Esophagus muscularis mucosa (tissue), 4 donors: ENCODE measurements at regions not wholly inside any gene's neighbourhood (a gene's known extent, or its start where the extent isn't known, plus 50 kb on each side); places are given as distances from the start of the nearest gene placed in this dataset.

ENCODE experiments used
- DNase-seq: peaks from one replicate; pipeline ENCODE4 v3.0.0-alpha.2; 2017; ENCODE audit errors: extremely low spot score
- H3K27ac ChIP-seq, 4 donors: fragments of 200-600 bp; sonication (generic); replicated peaks in 1 of 4; 1 replicate in 3 of 4; 2 replicates in 1 of 4; pipeline ENCODE4 v1.5.1; 2016 to 2019; ENCODE audit warnings: mild to moderate bottlenecking in 1 of 4
- H3K27me3 ChIP-seq, 4 donors: fragments of 200-600 bp; sonication (generic); one replicate each; pipeline versions ENCODE4 v1.5.1 to v1.6.0; 2016 to 2019
- H3K36me3 ChIP-seq, 4 donors: fragments of 200-600 bp; sonication (generic); one replicate each; pipeline ENCODE4 v1.5.1; 2016 to 2019
- H3K4me1 ChIP-seq, 4 donors: fragments of 200-600 bp; sonication (generic); one replicate each; pipeline ENCODE4 v1.5.1; 2016 to 2019
- H3K4me3 ChIP-seq, 4 donors: fragments of 200-600 bp; sonication (generic); 1 replicate in 2 of 4; 2 replicates in 2 of 4; pipeline ENCODE4 v1.5.1; 2016 to 2019; ENCODE audit warnings: mild to moderate bottlenecking in 4 of 4, moderate library complexity in 1 of 4
- H3K9me3 ChIP-seq, 4 donors: fragments of 200-600 bp; sonication (generic); 1 replicate in 3 of 4; 2 replicates in 1 of 4; pipeline ENCODE4 v1.5.1; 2016 to 2019
- CTCF ChIP-seq, 3 experiments: fragments of 200-600 bp in 2 of 3; fragments of 450-650 bp in 1 of 3; sonication (generic) in 2 of 3; IDR thresholded peaks; one replicate each; pipeline ENCODE4 v1.5.1; 2017 to 2019; ENCODE audit warnings: antibody characterized with exemption in 3 of 3, mild to moderate bottlenecking in 2 of 3, moderate library complexity in 1 of 3
- EP300 ChIP-seq: sonication (generic); formaldehyde crosslinking; IDR thresholded peaks from one replicate; pipeline ENCODE4 v1.6.1; 2017; ENCODE audit warnings: antibody characterized with exemption
- POLR2A ChIP-seq: fragments of 450-650 bp; IDR thresholded peaks from one replicate; pipeline ENCODE4 v1.6.1; 2017; ENCODE audit warnings: antibody characterized with exemption, moderate library complexity, mild to moderate bottlenecking, low read depth
- POLR2AphosphoS5 ChIP-seq, 2 donors: sonication (generic); formaldehyde crosslinking; IDR thresholded peaks; one replicate each; pipeline ENCODE4 v1.6.1; 2017; ENCODE audit warnings: antibody characterized with exemption in 2 of 2
- WGBS: methylation state at CpG from one replicate; pipeline ENCODE4 v1.1.5; 2018; 5-methylcytosine and 5-hydroxymethylcytosine counted together
- intact Hi-C: fragments of 100-400 bp; cut with DNase I; formaldehyde crosslinking; loops from one replicate; pipeline ENCODE4 v1.15.1; 2023

- H3K9me3 ChIP-seq: no peaks in the 10 kb centered on the region
- H3K4me1 ChIP-seq: no peaks in the 10 kb centered on the region
- no peak overlapping the region for H3K4me3 ChIP-seq
- no peak overlapping the region for H3K27ac ChIP-seq
- 81% methylated on average over 12 of the region's 12 CpGs for WGBS
- no peaks in the 10 kb centered on the region for H3K36me3 ChIP-seq
- TF ChIP-seq POLR2AphosphoS5 (IDR thresholded peaks at IDR 0.05) (no peak), POLR2A (no peak), EP300 (no peak), CTCF (IDR thresholded peaks at IDR 0.05) (no peak)
- peaks cover 0 to 44% (median 0%) of the 10 kb centered on the region in 4 donors for H3K27me3 ChIP-seq
- DNase-seq: no peak
- intact Hi-C loops: no loop called here
Observed at GRCh38 chr18:78913395-78913794, 66.2 kb upstream of the SALL3 start.

DNA sequence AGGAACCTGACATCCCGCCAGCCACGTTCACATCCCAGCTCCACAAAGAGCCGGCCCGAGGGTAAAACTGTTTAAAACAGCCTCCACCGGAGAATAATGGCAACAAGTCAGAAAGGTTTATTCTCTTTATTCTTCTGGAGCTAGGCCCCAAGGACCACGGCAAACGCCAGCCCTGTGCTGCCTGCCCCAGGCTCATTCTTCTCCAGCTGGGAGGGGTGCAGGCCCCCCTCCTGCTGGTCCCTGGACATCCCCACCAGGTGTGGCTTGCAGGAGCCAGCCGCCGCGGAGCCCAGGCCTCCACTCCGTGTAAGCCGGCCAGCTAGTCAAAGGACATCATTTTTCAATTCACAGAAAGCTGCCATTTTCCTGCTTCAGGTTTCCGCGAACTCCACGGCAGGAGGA lies 65.8 kb upstream of the SALL3 start:
- no peak for TF ChIP-seq EP300
- TF ChIP-seq POLR2A: no peak
- no peak for TF ChIP-seq CTCF (IDR thresholded peaks at IDR 0.05)
- no peak for TF ChIP-seq POLR2AphosphoS5 (IDR thresholded peaks at IDR 0.05)
- H3K27me3 ChIP-seq: peaks cover 0 to 44% (median 0%) of the 10 kb centered on the region in 4 donors
- intact Hi-C loops: no loop called here
- H3K27ac ChIP-seq: no peak overlapping the region
- no peaks in the 10 kb centered on the region for H3K9me3 ChIP-seq
- no peak overlapping the region for H3K4me3 ChIP-seq
- 60% methylated on average over 15 of the region's 15 CpGs for WGBS
- no peaks in the 10 kb centered on the region for H3K4me1 ChIP-seq
- no peak for DNase-seq
- no peaks in the 10 kb centered on the region for H3K36me3 ChIP-seq

DNA sequence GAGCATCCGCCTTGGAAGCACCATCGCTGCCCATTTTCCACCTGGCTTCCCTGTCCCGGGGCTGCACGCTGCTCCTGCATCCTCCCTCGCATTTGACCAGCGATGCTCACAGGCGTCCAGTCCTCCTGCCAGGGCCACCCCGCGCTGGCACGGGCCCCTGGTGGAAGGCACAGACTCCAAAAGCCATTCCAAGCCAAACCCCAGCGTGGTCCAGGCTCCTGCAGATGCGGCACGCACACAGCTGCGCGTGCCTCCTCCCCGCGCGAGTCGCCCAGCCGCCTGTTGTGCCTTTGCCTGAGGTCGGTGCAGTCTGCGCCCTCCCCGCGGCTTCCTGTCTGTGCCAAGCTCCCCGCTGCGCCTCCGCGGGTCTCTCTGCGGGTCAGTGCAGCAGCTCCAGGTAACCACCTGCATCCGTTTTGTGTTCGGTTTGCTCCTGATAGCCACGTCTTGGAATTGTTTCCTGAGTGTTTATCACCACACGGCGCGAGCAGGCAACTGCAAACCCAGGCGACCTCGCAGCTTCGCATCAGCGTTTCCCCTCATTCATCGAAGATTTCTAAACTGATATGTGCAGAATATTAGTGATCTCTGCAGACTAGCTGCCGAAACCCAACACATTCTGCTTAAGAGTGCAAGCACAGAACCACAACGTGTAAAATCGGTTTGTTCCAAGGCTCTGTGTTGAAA lies 65.2 kb upstream of the SALL3 start:
- TF ChIP-seq POLR2A (no peak), CTCF (IDR thresholded peaks at IDR 0.05) (no peak), EP300 (no peak), POLR2AphosphoS5 (IDR thresholded peaks at IDR 0.05) (no peak)
- H3K9me3 ChIP-seq: no peaks in the 10 kb centered on the region
- H3K27me3 ChIP-seq: peaks cover 0 to 44% (median 0%) of the 10 kb centered on the region in 4 donors
- H3K4me1 ChIP-seq: no peaks in the 10 kb centered on the region
- H3K36me3 ChIP-seq: no peaks in the 10 kb centered on the region
- WGBS: 61% methylated on average over 39 of the region's 43 CpGs
- intact Hi-C loops: no loop called here
- H3K27ac ChIP-seq: no peak overlapping the region
- DNase-seq: no peak
- H3K4me3 ChIP-seq: no peak overlapping the region

DNA sequence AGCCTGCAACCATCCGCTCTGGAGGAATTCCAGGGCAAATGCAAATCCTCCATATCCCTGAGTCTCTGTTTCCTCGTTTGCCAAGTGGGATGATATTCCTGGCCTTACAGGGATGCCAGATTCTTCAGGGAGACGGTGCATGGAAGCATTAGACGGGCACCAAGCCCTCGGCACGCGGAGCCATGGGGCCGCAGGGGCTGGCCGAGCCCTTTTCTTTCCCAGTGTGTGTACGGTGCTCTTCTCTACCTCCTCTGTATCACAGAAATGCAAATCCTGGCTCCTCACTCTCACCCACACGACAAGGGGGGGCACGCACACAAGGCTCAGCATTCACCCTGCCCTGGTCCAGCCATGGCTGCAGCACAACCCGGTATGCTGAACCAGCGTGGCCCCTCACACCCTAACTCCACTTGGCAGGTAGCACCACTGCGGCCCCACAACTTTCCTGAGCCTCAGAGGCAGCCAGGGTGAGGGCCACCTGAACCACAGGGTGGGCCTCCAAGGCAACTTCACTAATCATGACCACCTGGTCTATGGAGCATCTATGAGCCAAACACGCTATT lies 64.1 kb upstream of the SALL3 start:
- intact Hi-C loops: no loop called here
- 93% methylated on average over 6 of the region's 16 CpGs for WGBS
- Histone ChIP-seq H3K27me3 (peaks cover 0 to 44% (median 0%) of the 10 kb centered on the region in 4 donors), H3K4me3 (no peak overlapping the region), H3K36me3 (no peaks in the 10 kb centered on the region), H3K4me1 (no peaks in the 10 kb centered on the region), H3K9me3 (no peaks in the 10 kb centered on the region), H3K27ac (no peak overlapping the region)
- no peak for DNase-seq
- TF ChIP-seq EP300: no peak
- TF ChIP-seq POLR2A: no peak
- TF ChIP-seq POLR2AphosphoS5 (IDR thresholded peaks at IDR 0.05): no peak

GRCh38 chr18:78918707-78919106 lies 60.9 kb upstream of the SALL3 start:
- intact Hi-C loops: no loop called here
- no peaks in the 10 kb centered on the region for H3K9me3 ChIP-seq
- no peaks in the 10 kb centered on the region for H3K36me3 ChIP-seq
- H3K27ac ChIP-seq: no peak overlapping the region
- DNase-seq: no peak
- H3K4me1 ChIP-seq: no peaks in the 10 kb centered on the region
- TF ChIP-seq EP300 (no peak), CTCF (IDR thresholded peaks at IDR 0.05) (no peak), POLR2A (no peak), POLR2AphosphoS5 (IDR thresholded peaks at IDR 0.05) (no peak)
- 64% methylated on average over 5 of the region's 8 CpGs for WGBS
- H3K4me3 ChIP-seq: no peak overlapping the region
- H3K27me3 ChIP-seq: peaks cover 0 to 40% (median 0%) of the 10 kb centered on the region in 4 donors
